NOMO-1 treated with dmso at 0.1 percent for 144 hours (cell line): ENCODE measurements at regions not wholly inside any gene's neighbourhood (a gene's known extent, or its start where the extent isn't known, plus 50 kb on each side); places are given as distances from the start of the nearest gene placed in this dataset.

ENCODE experiments used
- DNase-seq: peaks from one replicate; lab custom pipeline; 2025; ENCODE audit not compliant: unreplicated experiment; lab: John Stamatoyannopoulos, UW

- no peak for DNase-seq
Observed at GRCh38 chr19:28289295-28290063, 923.5 kb downstream of the UQCRFS1 start.

GRCh38 chr19:28288572-28289264 is 924.2 kb downstream of the UQCRFS1 start:
- DNase-seq: no peak

GRCh38 chr19:28285917-28286316 is 927.0 kb downstream of the UQCRFS1 start:
- DNase-seq: no peak

GRCh38 chr19:28285078-28285477 is 927.9 kb downstream of the UQCRFS1 start:
- DNase-seq: no peak

- DNase-seq: no peak
Observed at GRCh38 chr19:28284389-28284788, 928.6 kb downstream of the UQCRFS1 start.

GRCh38 chr19:28283592-28283991 is 929.4 kb downstream of the UQCRFS1 start:
- no peak for DNase-seq

- DNase-seq: no peak
Observed at GRCh38 chr19:28281676-28282075, 931.3 kb downstream of the UQCRFS1 start.

GRCh38 chr19:28264556-28264955 is 948.4 kb downstream of the UQCRFS1 start:
- no peak for DNase-seq

GRCh38 chr19:28258829-28259228 is 954.1 kb downstream of the UQCRFS1 start:
- no peak for DNase-seq

GRCh38 chr19:28257396-28257795 is 955.6 kb downstream of the UQCRFS1 start:
- no peak for DNase-seq

GRCh38 chr19:28247243-28247642 is 965.7 kb downstream of the UQCRFS1 start:
- no peak for DNase-seq

- DNase-seq: no peak
Observed at GRCh38 chr19:28245937-28246336, 967.0 kb downstream of the UQCRFS1 start.

GRCh38 chr19:28244966-28245365 is 968.0 kb downstream of the UQCRFS1 start:
- no peak for DNase-seq

- DNase-seq: no peak
Observed at GRCh38 chr19:28242317-28242927, 970.5 kb downstream of the UQCRFS1 start.

- DNase-seq: no peak
Observed at GRCh38 chr19:28239270-28239669, 973.7 kb downstream of the UQCRFS1 start.

- no peak for DNase-seq
Observed at GRCh38 chr19:28238270-28238820, 974.6 kb downstream of the UQCRFS1 start.

- DNase-seq: no peak
Observed at GRCh38 chr19:28235606-28236125, 977.3 kb downstream of the UQCRFS1 start.

GRCh38 chr19:28234637-28235036 is 978.3 kb downstream of the UQCRFS1 start:
- DNase-seq: no peak

GRCh38 chr19:28228854-28229253 is 984.1 kb downstream of the UQCRFS1 start:
- no peak for DNase-seq

- DNase-seq: no peak
Observed at GRCh38 chr19:28224441-28224840, 988.5 kb downstream of the UQCRFS1 start.

- no peak for DNase-seq
Observed at GRCh38 chr19:28221736-28222135, 991.2 kb downstream of the UQCRFS1 start.

GRCh38 chr19:28218728-28219127 is 994.2 kb downstream of the UQCRFS1 start:
- DNase-seq: no peak
